Peyer's patch (tissue), 4 donors: ENCODE measurements at regions not wholly inside any gene's neighbourhood (a gene's known extent, or its start where the extent isn't known, plus 50 kb on each side); places are given as distances from the start of the nearest gene placed in this dataset.

ENCODE experiments used
- POLR2A ChIP-seq, 2 donors: fragments of 450-650 bp; IDR thresholded peaks; one replicate each; pipeline ENCODE4 v1.5.1; 2017; ENCODE audit warnings: antibody characterized with exemption in 2 of 2, mild to moderate bottlenecking in 2 of 2, moderate library complexity in 2 of 2
- TF ChIP-seq, protein P1 (sequence below), 6 experiments: fragments of 450-650 bp in 4 of 6; fragments of 200-600 bp in 2 of 6; sonication (generic) in 1 of 6; IDR thresholded peaks; one replicate each; pipeline ENCODE4 v1.5.1; 2017 to 2019; ENCODE audit warnings: antibody characterized with exemption in 6 of 6, mild to moderate bottlenecking in 3 of 6, moderate library complexity in 1 of 6

DNA sequence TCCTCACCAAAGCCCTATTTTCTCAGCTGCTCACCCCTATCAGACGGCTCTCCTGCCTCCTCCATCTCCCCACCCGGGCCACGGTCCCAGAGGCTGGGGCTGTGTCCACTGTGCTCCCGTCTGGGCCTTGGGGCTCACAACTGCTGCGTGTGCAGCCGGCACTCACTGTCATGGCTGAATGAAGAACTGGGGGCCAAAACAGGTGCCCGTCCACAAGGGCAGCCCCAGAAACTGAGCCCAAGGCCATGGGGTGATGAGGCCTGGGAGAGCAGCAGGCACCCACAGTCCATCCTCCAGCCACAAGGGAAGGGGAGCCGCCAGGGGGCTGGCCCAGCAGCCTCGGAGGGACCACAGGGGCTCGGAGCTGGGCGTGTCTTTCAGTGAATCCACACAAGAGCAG is 159.5 kb downstream of the DLL1 start:
- TF ChIP-seq, protein P1, sequence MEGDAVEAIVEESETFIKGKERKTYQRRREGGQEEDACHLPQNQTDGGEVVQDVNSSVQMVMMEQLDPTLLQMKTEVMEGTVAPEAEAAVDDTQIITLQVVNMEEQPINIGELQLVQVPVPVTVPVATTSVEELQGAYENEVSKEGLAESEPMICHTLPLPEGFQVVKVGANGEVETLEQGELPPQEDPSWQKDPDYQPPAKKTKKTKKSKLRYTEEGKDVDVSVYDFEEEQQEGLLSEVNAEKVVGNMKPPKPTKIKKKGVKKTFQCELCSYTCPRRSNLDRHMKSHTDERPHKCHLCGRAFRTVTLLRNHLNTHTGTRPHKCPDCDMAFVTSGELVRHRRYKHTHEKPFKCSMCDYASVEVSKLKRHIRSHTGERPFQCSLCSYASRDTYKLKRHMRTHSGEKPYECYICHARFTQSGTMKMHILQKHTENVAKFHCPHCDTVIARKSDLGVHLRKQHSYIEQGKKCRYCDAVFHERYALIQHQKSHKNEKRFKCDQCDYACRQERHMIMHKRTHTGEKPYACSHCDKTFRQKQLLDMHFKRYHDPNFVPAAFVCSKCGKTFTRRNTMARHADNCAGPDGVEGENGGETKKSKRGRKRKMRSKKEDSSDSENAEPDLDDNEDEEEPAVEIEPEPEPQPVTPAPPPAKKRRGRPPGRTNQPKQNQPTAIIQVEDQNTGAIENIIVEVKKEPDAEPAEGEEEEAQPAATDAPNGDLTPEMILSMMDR (IDR thresholded peaks at IDR 0.05): no peak
- TF ChIP-seq POLR2A (IDR thresholded peaks at IDR 0.05): no peak
